ENCODE measurements at regions not wholly inside any gene's neighbourhood (a gene's known extent, or its start where the extent isn't known, plus 50 kb on each side); places are given as distances from the start of the nearest gene placed in this dataset.

- no peak overlapping the region for H3K27ac ChIP-seq (ENCODE audit: insufficient read length, low read depth, low read length)
- H3K56ac ChIP-seq (ENCODE audit: insufficient read length, low read depth, low read length): no peak overlapping the region
- H3K9me3 ChIP-seq (ENCODE audit: control insufficient read depth, low read depth, low read length): no peaks in the 10 kb centered on the region
- H3K27me3 ChIP-seq (ENCODE audit: insufficient read depth, low read length): no peaks in the 10 kb centered on the region
- WGBS (ENCODE audit: extremely low coverage, insufficient read length, low lambda C conversion rate): no CpG with 5 or more reads among the region's 9 CpGs
- no peak overlapping the region for H3K4me3 Mint-ChIP-seq
- H3K79me1 ChIP-seq (ENCODE audit: insufficient read depth, low read depth, low read length, poor library complexity, severe bottlenecking): no peaks in the 10 kb centered on the region
- TF ChIP-seq CTCF (conservative IDR thresholded peaks at IDR 0.05): no peak
- H3K18ac ChIP-seq (ENCODE audit: insufficient read length, low read depth, low read length): no peak overlapping the region
- H3K23ac ChIP-seq (ENCODE audit: insufficient read length, low read depth, low read length): no peak overlapping the region
- H3K4me1 ChIP-seq (ENCODE audit: insufficient read depth, low read length): no peaks in the 10 kb centered on the region
- H3K4me1 Mint-ChIP-seq: peaks cover 1% of the 10 kb centered on the region in 2 experiments
- H3K4ac ChIP-seq (ENCODE audit: low read depth, low read length): no peak overlapping the region
- H4K8ac ChIP-seq (replicated peaks; ENCODE audit: insufficient read length, low read depth, low read length): no peak overlapping the region
- H4K5ac ChIP-seq (ENCODE audit: insufficient read length, low read depth, low read length): no peak overlapping the region
- no peak overlapping the region for H2BK20ac ChIP-seq (ENCODE audit: low read depth, low read length, poor library complexity, severe bottlenecking)
- no peak overlapping the region for H2BK12ac ChIP-seq (ENCODE audit: insufficient read length, low read depth, low read length)
- H4K91ac ChIP-seq (ENCODE audit: insufficient read length, low read depth, low read length): no peak overlapping the region
- H3K27me3 Mint-ChIP-seq (ENCODE audit: low read depth): no peaks in the 10 kb centered on the region; the same call in 1 of the 2 replicates
- no peaks in the 10 kb centered on the region for H3K23me2 ChIP-seq (ENCODE audit: insufficient read length, low read depth, low read length, poor library complexity, severe bottlenecking)
- H3K36me3 Mint-ChIP-seq (ENCODE audit: insufficient read depth in 1 of 3, low read depth in 3 of 3): no peaks in the 10 kb centered on the region
- no peak overlapping the region for H3K27ac Mint-ChIP-seq
- H2BK120ac ChIP-seq (ENCODE audit: low read depth, low read length, poor library complexity, severe bottlenecking): no peak overlapping the region
- H4K20me1 ChIP-seq (ENCODE audit: control insufficient read depth, insufficient read depth, insufficient read length): no peaks in the 10 kb centered on the region
- no peaks in the 10 kb centered on the region for H3K79me2 ChIP-seq (ENCODE audit: insufficient read depth, low read length)
- no peak overlapping the region for H2AK5ac ChIP-seq (ENCODE audit: insufficient read length, low read length)
- H3T11ph ChIP-seq (ENCODE audit: low read length): no peak overlapping the region
- no peak overlapping the region for H2BK15ac ChIP-seq (ENCODE audit: low read depth, low read length)
- no peak overlapping the region for H3K9ac ChIP-seq (ENCODE audit: extremely low read depth, insufficient read length, low read length)
- no peak overlapping the region for H3K4me2 ChIP-seq (ENCODE audit: insufficient read depth, insufficient read length, low read length)
- H3K9me3 Mint-ChIP-seq: no peaks in the 10 kb centered on the region
- H3K14ac ChIP-seq (ENCODE audit: insufficient read depth, low read length): no peak overlapping the region
- no peak overlapping the region for H2AFZ ChIP-seq (ENCODE audit: low read length)
- H2BK5ac ChIP-seq (ENCODE audit: insufficient read length, low read length): no peak overlapping the region
- no peak for DNase-seq
Measured at GRCh38 chr2:30367232-30368070, 79.6 kb upstream of the LCLAT1 start.
